ENCODE measurements at regions not wholly inside any gene's neighbourhood (a gene's known extent, or its start where the extent isn't known, plus 50 kb on each side); places are given as distances from the start of the nearest gene placed in this dataset.

- TF ChIP-seq CHD7 (IDR thresholded peaks at IDR 0.05; ENCODE audit: insufficient replicate concordance, low read length) (no peak), YY1 (IDR thresholded peaks at IDR 0.05; ENCODE audit: low read depth, low read length) (no peak), RXRA (IDR thresholded peaks at IDR 0.05; ENCODE audit: insufficient read depth, low read depth, low read length) (no peak), KDM1A (IDR thresholded peaks at IDR 0.05; ENCODE audit: borderline replicate concordance, low read length) (no peak), EGR1 (IDR thresholded peaks at IDR 0.05; ENCODE audit: borderline replicate concordance, low read depth, low read length) (no peak), E2F6 (IDR thresholded peaks at IDR 0.05) (no peak), SP1 (IDR thresholded peaks at IDR 0.05; ENCODE audit: low read depth, low read length) (no peak), GTF2F1 (IDR thresholded peaks at IDR 0.05; ENCODE audit: borderline replicate concordance, low read depth, low read length) (no peak), USF2 (IDR thresholded peaks at IDR 0.05; ENCODE audit: low read length) (no peak), CBX5 (IDR thresholded peaks at IDR 0.05; ENCODE audit: low read depth, low read length) (no peak), POLR2A (IDR thresholded peaks at IDR 0.05; ENCODE audit: control extremely low read depth in 1 of 2, low read depth in 2 of 2, low read length in 2 of 2) (no peak), GABPA (IDR thresholded peaks at IDR 0.05; ENCODE audit: borderline replicate concordance, insufficient read depth, low read length) (no peak)
Measured at GRCh38 chr18:6565815-6566081, 151.0 kb upstream of the L3MBTL4 start (continued).
